HEK293 (cell line): ENCODE measurements at regions not wholly inside any gene's neighbourhood (a gene's known extent, or its start where the extent isn't known, plus 50 kb on each side); places are given as distances from the start of the nearest gene placed in this dataset.

Source experiments
- CTCF ChIA-PET: fragments of 350-600 bp; formaldehyde crosslinking; extraction: SDS; loops from one replicate; lab custom pipeline; 2021; ENCODE audit warnings: antibody characterized with exemption; lab: Yijun Ruan, JAX
- POLR2A ChIA-PET: fragments of 300-600 bp; formaldehyde crosslinking; extraction: SDS; loops from one replicate; lab custom pipeline; 2020; ENCODE audit warnings: antibody characterized with exemption, inconsistent platforms; lab: Yijun Ruan, JAX
- H3K27ac ChIP-seq: fragments of 200-500 bp; sonication (Bioruptor generic); 2 replicates; pipeline ENCODE4 v1.5.1; 2014; ENCODE audit warnings: low read depth, low read length, control low read depth, inconsistent platforms; ENCODE audit errors: extremely low read depth
- H3K36me3 ChIP-seq, 2 experiments: fragments of 200-500 bp in 1 of 2; sonication (Bioruptor generic) in 1 of 2; 1 replicate in 1 of 2; 2 replicates in 1 of 2; pipeline ENCODE4 v1.5.1; 2014 to 2017; ENCODE audit warnings: inconsistent platforms in 2 of 2, low read length in 2 of 2; ENCODE audit not compliant: control insufficient read depth in 2 of 2, insufficient read depth in 1 of 2
- H3K4me1 ChIP-seq: fragments of 200-500 bp; sonication (Bioruptor generic); 2 replicates; pipeline ENCODE4 v1.5.1; 2014; ENCODE audit warnings: mild to moderate bottlenecking, low read length, inconsistent platforms; ENCODE audit not compliant: control insufficient read depth, insufficient read depth
- H3K4me3 ChIP-seq: 2 replicates; pipeline ENCODE4 v1.5.1; 2011; ENCODE audit warnings: low read depth, mild to moderate bottlenecking, control low read depth, low read length, moderate library complexity
- H3K9me3 ChIP-seq: fragments of 200-500 bp; sonication (Bioruptor generic); 2 replicates; pipeline ENCODE4 v1.5.1; 2014; ENCODE audit warnings: low read depth, low read length, inconsistent platforms; ENCODE audit not compliant: control insufficient read depth, insufficient read depth
- GLIS1 ChIP-seq: fragments of 450-650 bp; formaldehyde crosslinking; IDR thresholded peaks from 2 replicates; pipeline ENCODE4 v1.5.1; 2016; ENCODE audit warnings: missing biosample characterization, missing genetic modification characterization
- GLIS2 ChIP-seq: fragments of 450-650 bp; formaldehyde crosslinking; IDR thresholded peaks from 2 replicates; pipeline ENCODE4 v1.5.1; 2016; ENCODE audit warnings: missing biosample characterization, missing genetic modification characterization
- ZBTB8A ChIP-seq: fragments of 450-650 bp; formaldehyde crosslinking; IDR thresholded peaks from 2 replicates; pipeline ENCODE4 v1.5.1; 2016; ENCODE audit warnings: missing biosample characterization, missing genetic modification characterization
- ZFP3 ChIP-seq: fragments of 450-650 bp; formaldehyde crosslinking; IDR thresholded peaks from 2 replicates; pipeline ENCODE4 v1.5.1; 2016; ENCODE audit warnings: low read depth, missing biosample characterization, missing genetic modification characterization
- ZNF266 ChIP-seq: fragments of 450-650 bp; formaldehyde crosslinking; IDR thresholded peaks from 2 replicates; pipeline ENCODE4 v1.5.1; 2016; ENCODE audit warnings: missing biosample characterization, missing genetic modification characterization, low read depth
- ZNF274 ChIP-seq, 2 experiments: fragments of 200-500 bp in 1 of 2; fragments of 450-650 bp in 1 of 2; sonication (Bioruptor generic) in 1 of 2; formaldehyde crosslinking in 1 of 2; IDR thresholded peaks; 2 replicates each; pipeline versions ENCODE4 v1.5.1 to v1.6.1; 2014 to 2016; ENCODE audit warnings: borderline replicate concordance in 1 of 2, inconsistent platforms in 1 of 2, low read length in 1 of 2, missing biosample characterization in 1 of 2, missing genetic modification characterization in 1 of 2
- ZNF292 ChIP-seq: fragments of 450-650 bp; formaldehyde crosslinking; IDR thresholded peaks from 2 replicates; pipeline ENCODE4 v1.5.1; 2016; ENCODE audit warnings: low read depth, missing biosample characterization, missing genetic modification characterization, borderline replicate concordance
- ZNF514 ChIP-seq: fragments of 450-650 bp; formaldehyde crosslinking; IDR thresholded peaks from 2 replicates; pipeline ENCODE4 v1.5.1; 2016; ENCODE audit warnings: missing biosample characterization, missing genetic modification characterization
- ZNF843 ChIP-seq: fragments of 450-650 bp; formaldehyde crosslinking; IDR thresholded peaks from 2 replicates; pipeline ENCODE4 v1.5.1; 2016; ENCODE audit warnings: missing biosample characterization, missing genetic modification characterization
- ZXDB ChIP-seq: fragments of 450-650 bp; formaldehyde crosslinking; IDR thresholded peaks from 2 replicates; pipeline ENCODE4 v1.5.1; 2016; ENCODE audit warnings: missing biosample characterization, missing genetic modification characterization
- TF ChIP-seq, protein P1 (sequence below): fragments of 450-650 bp; formaldehyde crosslinking; IDR thresholded peaks from 2 replicates; pipeline ENCODE4 v1.5.1; 2016; ENCODE audit warnings: missing biosample characterization, missing genetic modification characterization
- TF ChIP-seq, protein P2 (sequence below): fragments of 450-650 bp; formaldehyde crosslinking; IDR thresholded peaks from 2 replicates; pipeline ENCODE4 v1.5.1; 2016; ENCODE audit warnings: missing biosample characterization, missing genetic modification characterization
- TF ChIP-seq, protein P3 (sequence below): fragments of 450-650 bp; formaldehyde crosslinking; IDR thresholded peaks from 2 replicates; pipeline ENCODE4; 2016; ENCODE audit warnings: missing biosample characterization, missing genetic modification characterization
- TF ChIP-seq, protein P4 (sequence below): fragments of 450-650 bp; formaldehyde crosslinking; IDR thresholded peaks from 2 replicates; pipeline ENCODE4 v1.5.1; 2016; ENCODE audit warnings: missing biosample characterization, missing genetic modification characterization
- TF ChIP-seq, protein P5 (sequence below): fragments of 450-650 bp; formaldehyde crosslinking; IDR thresholded peaks from 2 replicates; pipeline ENCODE4 v1.5.1; 2016; ENCODE audit warnings: missing biosample characterization, missing genetic modification characterization, low read depth
- TF ChIP-seq, protein P6 (sequence below): fragments of 450-650 bp; formaldehyde crosslinking; IDR thresholded peaks from 2 replicates; pipeline ENCODE4 v1.5.1; 2016; ENCODE audit warnings: missing biosample characterization, missing genetic modification characterization

DNA sequence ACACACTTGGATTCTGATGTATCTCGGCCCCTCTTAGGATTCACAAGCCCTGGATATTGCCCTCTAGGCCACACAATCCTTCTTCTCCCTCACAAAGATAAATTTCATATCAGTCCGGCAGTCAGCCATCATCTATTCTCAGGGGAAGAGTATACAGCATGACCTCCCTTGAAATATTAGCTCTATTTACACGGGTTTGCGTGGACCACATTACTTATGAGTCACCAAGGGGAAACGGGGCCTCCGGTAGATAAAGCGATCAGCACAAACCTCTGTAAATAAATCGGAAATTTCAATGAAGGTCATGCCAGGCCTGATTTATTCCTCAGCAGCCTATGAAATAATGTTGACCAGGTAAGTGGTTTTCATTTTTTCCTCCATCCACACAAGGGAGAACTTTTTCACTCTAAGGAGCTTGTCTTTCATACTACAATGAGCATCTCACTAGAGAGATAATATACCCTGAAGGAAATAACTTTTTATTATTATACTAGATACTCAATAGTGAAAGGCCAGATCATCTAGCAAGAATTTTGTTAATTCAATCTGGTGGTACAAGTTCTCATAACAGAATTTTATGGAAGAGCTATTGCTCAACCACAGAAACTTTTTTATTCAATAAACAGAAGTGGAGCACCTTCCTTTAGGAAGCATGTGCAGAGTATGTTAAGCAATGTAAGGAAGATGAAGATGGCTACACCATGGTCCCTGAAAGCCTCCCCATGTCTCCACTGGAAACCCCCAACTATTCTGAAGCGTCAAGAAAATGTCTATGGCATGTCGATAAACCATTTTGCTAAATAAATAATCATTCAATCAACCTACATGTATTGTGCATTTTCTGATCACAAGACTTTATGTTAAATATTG is 125.2 kb upstream of the PIK3C3 start:
- ChIA-PET POLR2A (no interaction called here), CTCF (interaction anchor here (0.6 to 1.3 kb wide), 2 partner anchors 11 to 32 kb away, joined by 3 read pairs; no protein-coding TSS in a partner anchor)
- TF ChIP-seq ZNF266 (tag by site-specific recombination), result no peak
- TF ChIP-seq GLIS1, result no peak
- TF ChIP-seq ZXDB (tag by site-specific recombination), result peak; percentile 72
- TF ChIP-seq ZNF292 (tag by site-specific recombination), result no peak
- TF ChIP-seq, protein P1, sequence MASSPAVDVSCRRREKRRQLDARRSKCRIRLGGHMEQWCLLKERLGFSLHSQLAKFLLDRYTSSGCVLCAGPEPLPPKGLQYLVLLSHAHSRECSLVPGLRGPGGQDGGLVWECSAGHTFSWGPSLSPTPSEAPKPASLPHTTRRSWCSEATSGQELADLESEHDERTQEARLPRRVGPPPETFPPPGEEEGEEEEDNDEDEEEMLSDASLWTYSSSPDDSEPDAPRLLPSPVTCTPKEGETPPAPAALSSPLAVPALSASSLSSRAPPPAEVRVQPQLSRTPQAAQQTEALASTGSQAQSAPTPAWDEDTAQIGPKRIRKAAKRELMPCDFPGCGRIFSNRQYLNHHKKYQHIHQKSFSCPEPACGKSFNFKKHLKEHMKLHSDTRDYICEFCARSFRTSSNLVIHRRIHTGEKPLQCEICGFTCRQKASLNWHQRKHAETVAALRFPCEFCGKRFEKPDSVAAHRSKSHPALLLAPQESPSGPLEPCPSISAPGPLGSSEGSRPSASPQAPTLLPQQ, result peak; percentile 46; the same call in 1 of the 2 replicates
- TF ChIP-seq, protein P2, sequence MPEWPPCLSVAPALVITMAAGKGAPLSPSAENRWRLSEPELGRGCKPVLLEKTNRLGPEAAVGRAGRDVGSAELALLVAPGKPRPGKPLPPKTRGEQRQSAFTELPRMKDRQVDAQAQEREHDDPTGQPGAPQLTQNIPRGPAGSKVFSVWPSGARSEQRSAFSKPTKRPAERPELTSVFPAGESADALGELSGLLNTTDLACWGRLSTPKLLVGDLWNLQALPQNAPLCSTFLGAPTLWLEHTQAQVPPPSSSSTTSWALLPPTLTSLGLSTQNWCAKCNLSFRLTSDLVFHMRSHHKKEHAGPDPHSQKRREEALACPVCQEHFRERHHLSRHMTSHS (tag by site-specific recombination), result no peak
- TF ChIP-seq ZNF843 (tag by site-specific recombination), result 0 out of 2 replicates have a peak, but pooled peaks have one; percentile 15
- TF ChIP-seq ZNF274 (IDR thresholded peaks at IDR 0.05; ENCODE audit: low read length), result no peak
- TF ChIP-seq ZNF274 (tag by site-specific recombination; IDR thresholded peaks at IDR 0.05; ENCODE audit: borderline replicate concordance), result no peak
- TF ChIP-seq, protein P3, sequence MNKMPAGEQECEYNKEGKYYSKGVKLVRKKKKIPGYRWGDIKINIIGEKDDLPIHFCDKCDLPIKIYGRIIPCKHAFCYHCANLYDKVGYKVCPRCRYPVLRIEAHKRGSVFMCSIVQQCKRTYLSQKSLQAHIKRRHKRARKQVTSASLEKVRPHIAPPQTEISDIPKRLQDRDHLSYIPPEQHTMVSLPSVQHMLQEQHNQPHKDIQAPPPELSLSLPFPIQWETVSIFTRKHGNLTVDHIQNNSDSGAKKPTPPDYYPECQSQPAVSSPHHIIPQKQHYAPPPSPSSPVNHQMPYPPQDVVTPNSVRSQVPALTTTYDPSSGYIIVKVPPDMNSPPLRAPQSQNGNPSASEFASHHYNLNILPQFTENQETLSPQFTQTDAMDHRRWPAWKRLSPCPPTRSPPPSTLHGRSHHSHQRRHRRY (tag by site-specific recombination), result no peak
- no peak for TF ChIP-seq GLIS2 (tag by site-specific recombination)
- TF ChIP-seq, protein P4, sequence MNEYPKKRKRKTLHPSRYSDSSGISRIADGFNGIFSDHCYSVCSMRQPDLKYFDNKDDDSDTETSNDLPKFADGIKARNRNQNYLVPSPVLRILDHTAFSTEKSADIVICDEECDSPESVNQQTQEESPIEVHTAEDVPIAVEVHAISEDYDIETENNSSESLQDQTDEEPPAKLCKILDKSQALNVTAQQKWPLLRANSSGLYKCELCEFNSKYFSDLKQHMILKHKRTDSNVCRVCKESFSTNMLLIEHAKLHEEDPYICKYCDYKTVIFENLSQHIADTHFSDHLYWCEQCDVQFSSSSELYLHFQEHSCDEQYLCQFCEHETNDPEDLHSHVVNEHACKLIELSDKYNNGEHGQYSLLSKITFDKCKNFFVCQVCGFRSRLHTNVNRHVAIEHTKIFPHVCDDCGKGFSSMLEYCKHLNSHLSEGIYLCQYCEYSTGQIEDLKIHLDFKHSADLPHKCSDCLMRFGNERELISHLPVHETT, result no peak
- no peak for TF ChIP-seq ZFP3 (tag by site-specific recombination)
- no peak for TF ChIP-seq ZBTB8A (tag by site-specific recombination)
- no peak for TF ChIP-seq ZNF514
- TF ChIP-seq, protein P5, sequence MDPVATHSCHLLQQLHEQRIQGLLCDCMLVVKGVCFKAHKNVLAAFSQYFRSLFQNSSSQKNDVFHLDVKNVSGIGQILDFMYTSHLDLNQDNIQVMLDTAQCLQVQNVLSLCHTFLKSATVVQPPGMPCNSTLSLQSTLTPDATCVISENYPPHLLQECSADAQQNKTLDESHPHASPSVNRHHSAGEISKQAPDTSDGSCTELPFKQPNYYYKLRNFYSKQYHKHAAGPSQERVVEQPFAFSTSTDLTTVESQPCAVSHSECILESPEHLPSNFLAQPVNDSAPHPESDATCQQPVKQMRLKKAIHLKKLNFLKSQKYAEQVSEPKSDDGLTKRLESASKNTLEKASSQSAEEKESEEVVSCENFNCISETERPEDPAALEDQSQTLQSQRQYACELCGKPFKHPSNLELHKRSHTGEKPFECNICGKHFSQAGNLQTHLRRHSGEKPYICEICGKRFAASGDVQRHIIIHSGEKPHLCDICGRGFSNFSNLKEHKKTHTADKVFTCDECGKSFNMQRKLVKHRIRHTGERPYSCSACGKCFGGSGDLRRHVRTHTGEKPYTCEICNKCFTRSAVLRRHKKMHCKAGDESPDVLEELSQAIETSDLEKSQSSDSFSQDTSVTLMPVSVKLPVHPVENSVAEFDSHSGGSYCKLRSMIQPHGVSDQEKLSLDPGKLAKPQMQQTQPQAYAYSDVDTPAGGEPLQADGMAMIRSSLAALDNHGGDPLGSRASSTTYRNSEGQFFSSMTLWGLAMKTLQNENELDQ, result no peak
- TF ChIP-seq, protein P6, sequence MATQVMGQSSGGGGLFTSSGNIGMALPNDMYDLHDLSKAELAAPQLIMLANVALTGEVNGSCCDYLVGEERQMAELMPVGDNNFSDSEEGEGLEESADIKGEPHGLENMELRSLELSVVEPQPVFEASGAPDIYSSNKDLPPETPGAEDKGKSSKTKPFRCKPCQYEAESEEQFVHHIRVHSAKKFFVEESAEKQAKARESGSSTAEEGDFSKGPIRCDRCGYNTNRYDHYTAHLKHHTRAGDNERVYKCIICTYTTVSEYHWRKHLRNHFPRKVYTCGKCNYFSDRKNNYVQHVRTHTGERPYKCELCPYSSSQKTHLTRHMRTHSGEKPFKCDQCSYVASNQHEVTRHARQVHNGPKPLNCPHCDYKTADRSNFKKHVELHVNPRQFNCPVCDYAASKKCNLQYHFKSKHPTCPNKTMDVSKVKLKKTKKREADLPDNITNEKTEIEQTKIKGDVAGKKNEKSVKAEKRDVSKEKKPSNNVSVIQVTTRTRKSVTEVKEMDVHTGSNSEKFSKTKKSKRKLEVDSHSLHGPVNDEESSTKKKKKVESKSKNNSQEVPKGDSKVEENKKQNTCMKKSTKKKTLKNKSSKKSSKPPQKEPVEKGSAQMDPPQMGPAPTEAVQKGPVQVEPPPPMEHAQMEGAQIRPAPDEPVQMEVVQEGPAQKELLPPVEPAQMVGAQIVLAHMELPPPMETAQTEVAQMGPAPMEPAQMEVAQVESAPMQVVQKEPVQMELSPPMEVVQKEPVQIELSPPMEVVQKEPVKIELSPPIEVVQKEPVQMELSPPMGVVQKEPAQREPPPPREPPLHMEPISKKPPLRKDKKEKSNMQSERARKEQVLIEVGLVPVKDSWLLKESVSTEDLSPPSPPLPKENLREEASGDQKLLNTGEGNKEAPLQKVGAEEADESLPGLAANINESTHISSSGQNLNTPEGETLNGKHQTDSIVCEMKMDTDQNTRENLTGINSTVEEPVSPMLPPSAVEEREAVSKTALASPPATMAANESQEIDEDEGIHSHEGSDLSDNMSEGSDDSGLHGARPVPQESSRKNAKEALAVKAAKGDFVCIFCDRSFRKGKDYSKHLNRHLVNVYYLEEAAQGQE (tag by site-specific recombination), result no peak
- Histone ChIP-seq H3K4me1 (peaks cover 28% of the 10 kb centered on the region), H3K4me3 (no peak overlapping the region), H3K36me3 (no peaks in the 10 kb centered on the region), H3K27ac (no peak overlapping the region), H3K9me3 (no peaks in the 10 kb centered on the region)
